Raji (cell line): ENCODE measurements at regions not wholly inside any gene's neighbourhood (a gene's known extent, or its start where the extent isn't known, plus 50 kb on each side); places are given as distances from the start of the nearest gene placed in this dataset.

Source experiments
- POLR2A ChIP-seq: IDR thresholded peaks from 2 replicates; pipeline ENCODE4 v1.6.1; 2011; ENCODE audit warnings: low read depth, low read length, control low read depth; ENCODE audit not compliant: insufficient read depth

- no peak for TF ChIP-seq POLR2A
These were observed 70.7 kb upstream of the KCNMB2 start for GRCh38 chr3:178465260-178466180.

GRCh38 chr3:178472941-178473340, 63.3 kb upstream of the KCNMB2 start:
- TF ChIP-seq POLR2A, result no peak

GRCh38 chr3:178474526-178474925, 61.7 kb upstream of the KCNMB2 start:
- TF ChIP-seq POLR2A, result no peak

- TF ChIP-seq POLR2A, result no peak
These were observed 61.2 kb upstream of the KCNMB2 start for GRCh38 chr3:178475062-178475461.

GRCh38 chr3:178476886-178477285, 59.4 kb upstream of the KCNMB2 start:
- TF ChIP-seq POLR2A, result no peak

- TF ChIP-seq POLR2A, result no peak
These were observed 56.8 kb upstream of the KCNMB2 start for GRCh38 chr3:178479446-178479845.

- TF ChIP-seq POLR2A, result no peak
These were observed 56.4 kb upstream of the KCNMB2 start for GRCh38 chr3:178479860-178480259.

- no peak for TF ChIP-seq POLR2A
These were observed 56.0 kb upstream of the KCNMB2 start for GRCh38 chr3:178480274-178480673.

GRCh38 chr3:178480795-178481194, 55.4 kb upstream of the KCNMB2 start:
- TF ChIP-seq POLR2A, result no peak

- no peak for TF ChIP-seq POLR2A
These were observed 53.3 kb upstream of the KCNMB2 start for GRCh38 chr3:178482981-178483380.

- no peak for TF ChIP-seq POLR2A
These were observed 52.5 kb upstream of the KCNMB2 start for GRCh38 chr3:178483704-178484103.

GRCh38 chr3:178485756-178486155, 50.5 kb upstream of the KCNMB2 start:
- TF ChIP-seq POLR2A, result no peak
